DND-41 (cell line): ENCODE measurements at regions not wholly inside any gene's neighbourhood (a gene's known extent, or its start where the extent isn't known, plus 50 kb on each side); places are given as distances from the start of the nearest gene placed in this dataset.

Source experiments
- ATAC-seq: fragments of 200-7000 bp; cut with Tn5 transposase; 3 replicates; pipeline ENCODE4 v1.9.1; 2021; ENCODE audit warnings: low read depth; ENCODE audit not compliant: insufficient read depth
- DNase-seq: peaks from one replicate; pipeline ENCODE4 v3.0.0-alpha.2; 2020
- H2AFZ ChIP-seq: 2 replicates; pipeline ENCODE4 v1.6.0; 2012; ENCODE audit warnings: low read depth, low read length
- H3K27ac ChIP-seq: 2 replicates; pipeline ENCODE4 v1.5.1; 2012; ENCODE audit warnings: low read length, inconsistent platforms
- H3K27me3 ChIP-seq: fragments of 200-600 bp; sonication (generic); 2 replicates; pipeline ENCODE4 v1.6.0; 2012; ENCODE audit warnings: low read length, mild to moderate bottlenecking, inconsistent platforms; ENCODE audit not compliant: insufficient read depth, poor library complexity
- H3K36me3 ChIP-seq: 2 replicates; pipeline ENCODE4 v1.5.1; 2012; ENCODE audit warnings: low read length, inconsistent platforms; ENCODE audit not compliant: insufficient read depth
- H3K4me1 ChIP-seq: 2 replicates; pipeline ENCODE4 v1.5.1; 2012; ENCODE audit warnings: mild to moderate bottlenecking, low read length; ENCODE audit not compliant: insufficient read depth
- H3K4me2 ChIP-seq: 2 replicates; pipeline ENCODE4 v1.6.0; 2012; ENCODE audit warnings: mild to moderate bottlenecking, moderate library complexity, low read length, inconsistent platforms; ENCODE audit not compliant: insufficient read depth
- H3K4me3 ChIP-seq, 2 experiments: fragments of 200-600 bp in 1 of 2; shearing (Covaris generic) in 1 of 2; 2 replicates each; pipeline ENCODE4 v1.5.1; 2012 to 2016; ENCODE audit warnings: inconsistent platforms in 2 of 2, low read length in 2 of 2, mild to moderate bottlenecking in 2 of 2, low read depth in 1 of 2, moderate library complexity in 1 of 2
- H3K79me2 ChIP-seq: 2 replicates; pipeline ENCODE4 v1.6.0; 2012; ENCODE audit warnings: low read length, inconsistent platforms; ENCODE audit not compliant: insufficient read depth
- H3K9ac ChIP-seq: 2 replicates; pipeline ENCODE4 v1.6.0; 2012; ENCODE audit warnings: low read depth, mild to moderate bottlenecking, inconsistent platforms, low read length, moderate library complexity
- H3K9me3 ChIP-seq: 2 replicates; pipeline ENCODE4 v1.5.1; 2012; ENCODE audit warnings: low read length, moderate library complexity, mild to moderate bottlenecking, inconsistent platforms; ENCODE audit not compliant: insufficient read depth, severe bottlenecking
- H4K20me1 ChIP-seq: 2 replicates; pipeline ENCODE4 v1.6.0; 2012; ENCODE audit warnings: low read length; ENCODE audit not compliant: insufficient read depth
- EZH2 ChIP-seq: IDR thresholded peaks from 3 replicates; pipeline ENCODE4 v1.6.1; 2012; ENCODE audit warnings: borderline replicate concordance, low read depth, mild to moderate bottlenecking, moderate library complexity, low read length, inconsistent platforms; ENCODE audit not compliant: severe bottlenecking
- TF ChIP-seq, protein P1 (sequence below): IDR thresholded peaks from 2 replicates; pipeline ENCODE4 v1.5.1; 2012; ENCODE audit warnings: borderline replicate concordance, low read length, moderate library complexity, mild to moderate bottlenecking; ENCODE audit not compliant: poor library complexity, severe bottlenecking; ENCODE audit errors: extremely low read depth

DNA sequence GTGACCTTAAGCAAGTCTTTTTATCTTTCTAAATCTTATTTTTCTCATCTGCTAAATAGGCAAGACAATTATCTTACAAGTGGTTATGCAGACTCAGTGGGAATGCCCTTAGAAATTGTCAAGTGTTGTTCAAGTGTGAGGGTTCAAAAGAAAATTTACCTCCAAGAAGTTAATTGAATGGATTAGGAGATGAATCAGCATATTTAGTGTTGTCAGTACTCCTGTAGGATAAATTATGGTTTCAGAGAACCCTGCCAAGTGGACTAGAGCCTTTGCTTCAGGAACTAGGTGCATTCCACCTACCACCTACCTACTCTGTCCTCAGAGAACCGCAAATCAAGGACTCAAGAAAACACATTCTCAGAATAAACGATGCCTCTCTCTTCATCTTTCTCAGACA lies 69.8 kb upstream of the KCTD1 start:
- no peaks in the 10 kb centered on the region for H3K27me3 ChIP-seq
- no peaks in the 10 kb centered on the region for H3K79me2 ChIP-seq
- no peak overlapping the region for H3K9ac ChIP-seq
- TF ChIP-seq EZH2: no peak
- TF ChIP-seq, protein P1, sequence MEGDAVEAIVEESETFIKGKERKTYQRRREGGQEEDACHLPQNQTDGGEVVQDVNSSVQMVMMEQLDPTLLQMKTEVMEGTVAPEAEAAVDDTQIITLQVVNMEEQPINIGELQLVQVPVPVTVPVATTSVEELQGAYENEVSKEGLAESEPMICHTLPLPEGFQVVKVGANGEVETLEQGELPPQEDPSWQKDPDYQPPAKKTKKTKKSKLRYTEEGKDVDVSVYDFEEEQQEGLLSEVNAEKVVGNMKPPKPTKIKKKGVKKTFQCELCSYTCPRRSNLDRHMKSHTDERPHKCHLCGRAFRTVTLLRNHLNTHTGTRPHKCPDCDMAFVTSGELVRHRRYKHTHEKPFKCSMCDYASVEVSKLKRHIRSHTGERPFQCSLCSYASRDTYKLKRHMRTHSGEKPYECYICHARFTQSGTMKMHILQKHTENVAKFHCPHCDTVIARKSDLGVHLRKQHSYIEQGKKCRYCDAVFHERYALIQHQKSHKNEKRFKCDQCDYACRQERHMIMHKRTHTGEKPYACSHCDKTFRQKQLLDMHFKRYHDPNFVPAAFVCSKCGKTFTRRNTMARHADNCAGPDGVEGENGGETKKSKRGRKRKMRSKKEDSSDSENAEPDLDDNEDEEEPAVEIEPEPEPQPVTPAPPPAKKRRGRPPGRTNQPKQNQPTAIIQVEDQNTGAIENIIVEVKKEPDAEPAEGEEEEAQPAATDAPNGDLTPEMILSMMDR: no peak
- peaks cover 7% of the 10 kb centered on the region for H3K4me1 ChIP-seq
- H3K4me2 ChIP-seq: no peak overlapping the region
- H3K4me3 ChIP-seq: no peak overlapping the region
- no peak overlapping the region for H3K27ac ChIP-seq
- ATAC-seq (no peak), DNase-seq (no peak)
- H3K9me3 ChIP-seq: no peaks in the 10 kb centered on the region
- no peaks in the 10 kb centered on the region for H3K36me3 ChIP-seq
- no peak overlapping the region for H2AFZ ChIP-seq
- H4K20me1 ChIP-seq: no peaks in the 10 kb centered on the region

DNA sequence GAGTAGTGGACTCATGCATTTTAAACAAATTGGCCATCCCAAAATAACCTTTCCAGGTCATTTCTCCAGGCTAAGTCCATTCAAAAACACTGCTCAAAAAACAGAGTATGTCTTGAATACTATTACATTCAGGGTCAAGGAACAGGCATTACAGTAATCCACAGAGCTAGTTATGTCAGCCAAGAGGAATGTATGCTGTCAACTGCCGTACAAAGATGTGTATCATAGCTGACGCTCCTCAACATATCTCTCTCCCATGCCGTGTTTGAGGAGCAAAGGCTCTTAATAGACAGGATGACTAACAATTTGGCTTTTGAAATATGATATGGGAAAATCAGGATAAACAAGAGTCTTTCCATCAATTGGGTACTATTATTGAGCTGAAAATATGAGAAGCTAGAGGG lies 68.8 kb upstream of the KCTD1 start:
- TF ChIP-seq, protein P1: no peak
- TF ChIP-seq EZH2: no peak
- H3K27ac ChIP-seq: no peak overlapping the region
- ATAC-seq (no peak), DNase-seq (no peak)
- H3K79me2 ChIP-seq: no peaks in the 10 kb centered on the region
- no peaks in the 10 kb centered on the region for H3K27me3 ChIP-seq
- H2AFZ ChIP-seq: no peak overlapping the region
- H3K4me1 ChIP-seq: peaks cover 7% of the 10 kb centered on the region
- H4K20me1 ChIP-seq: no peaks in the 10 kb centered on the region
- no peaks in the 10 kb centered on the region for H3K9me3 ChIP-seq
- no peak overlapping the region for H3K9ac ChIP-seq
- no peak overlapping the region for H3K4me2 ChIP-seq
- H3K36me3 ChIP-seq: no peaks in the 10 kb centered on the region
- no peak overlapping the region for H3K4me3 ChIP-seq

DNA sequence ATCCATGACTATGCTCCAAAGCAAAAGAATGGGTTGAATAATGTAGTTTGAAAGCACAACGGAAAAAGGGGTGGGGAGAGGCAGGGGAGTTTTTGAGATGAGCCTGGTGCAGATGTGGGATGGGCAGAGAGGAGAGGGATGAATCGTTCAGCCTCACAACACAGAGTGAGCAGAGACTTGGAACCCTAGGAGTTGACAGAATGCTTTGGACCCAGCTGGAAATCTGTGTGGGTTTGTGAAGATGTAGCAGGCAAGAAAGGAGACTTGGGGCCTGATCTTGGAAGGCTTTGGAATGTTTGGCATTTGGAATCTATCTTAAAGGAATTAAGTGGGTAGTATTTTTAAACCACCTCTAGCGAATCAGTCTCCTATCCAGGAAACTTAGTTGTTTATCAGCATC lies 66.0 kb upstream of the KCTD1 start:
- H3K79me2 ChIP-seq: no peaks in the 10 kb centered on the region
- H2AFZ ChIP-seq: no peak overlapping the region
- DNase-seq (no peak), ATAC-seq (no peak)
- no peak overlapping the region for H3K4me3 ChIP-seq
- no peak overlapping the region for H3K27ac ChIP-seq
- H3K9me3 ChIP-seq: no peaks in the 10 kb centered on the region
- no peaks in the 10 kb centered on the region for H3K36me3 ChIP-seq
- no peaks in the 10 kb centered on the region for H4K20me1 ChIP-seq
- peaks cover 7% of the 10 kb centered on the region for H3K4me1 ChIP-seq
- H3K9ac ChIP-seq: no peak overlapping the region
- H3K27me3 ChIP-seq: no peaks in the 10 kb centered on the region
- no peak overlapping the region for H3K4me2 ChIP-seq
- no peak for TF ChIP-seq EZH2
- TF ChIP-seq, protein P1: no peak
